Tibial artery (tissue), 4 donors: ENCODE measurements at regions not wholly inside any gene's neighbourhood (a gene's known extent, or its start where the extent isn't known, plus 50 kb on each side); places are given as distances from the start of the nearest gene placed in this dataset.

ENCODE experiments used
- DNase-seq, 2 donors: peaks; one replicate each; pipeline ENCODE4 v3.0.0-alpha.2; 2019
- H3K27ac ChIP-seq, 2 donors: fragments of 200-600 bp; sonication (generic) in 1 of 2; 1 replicate in 1 of 2; 2 replicates in 1 of 2; pipeline ENCODE4 v1.5.1; 2018 to 2019; ENCODE audit warnings: mild to moderate bottlenecking in 1 of 2
- H3K27me3 ChIP-seq, 2 donors: fragments of 200-600 bp; sonication (generic) in 1 of 2; one replicate each; pipeline versions ENCODE4 v1.5.1 to v1.6.0; 2016 to 2019
- H3K36me3 ChIP-seq, 3 donors: fragments of 200-600 bp; sonication (generic) in 2 of 3; one replicate each; pipeline ENCODE4 v1.5.1; 2016 to 2019; ENCODE audit warnings: mild to moderate bottlenecking in 2 of 3
- H3K4me1 ChIP-seq, 4 donors: fragments of 200-600 bp; sonication (generic) in 2 of 4; 1 replicate in 3 of 4; 2 replicates in 1 of 4; pipeline ENCODE4 v1.5.1; 2016 to 2019
- H3K4me3 ChIP-seq, 2 donors: fragments of 200-600 bp; sonication (generic) in 1 of 2; 1 replicate in 1 of 2; 2 replicates in 1 of 2; pipeline ENCODE4 v1.5.1; 2018 to 2019; ENCODE audit warnings: mild to moderate bottlenecking in 2 of 2
- H3K9me3 ChIP-seq, 3 donors: fragments of 200-600 bp; sonication (generic) in 1 of 3; one replicate each; pipeline ENCODE4 v1.5.1; 2016 to 2019
- intact Hi-C: fragments of 100-400 bp; cut with DNase I; formaldehyde crosslinking; loops from one replicate; pipeline ENCODE4 v1.15.0; 2023; ENCODE audit warnings: low total_unique reads
- TF ChIP-seq, protein P1 (sequence below), 2 experiments: fragments of 200-600 bp in 1 of 2; fragments of 450-650 bp in 1 of 2; IDR thresholded peaks; one replicate each; pipeline ENCODE4 v1.5.1; 2017 to 2019; ENCODE audit warnings: antibody characterized with exemption in 2 of 2, mild to moderate bottlenecking in 1 of 2, moderate library complexity in 1 of 2

- Histone ChIP-seq H3K27ac (no peak overlapping the region), H3K27me3 (no peaks in the 10 kb centered on the region), H3K4me1 (no peaks in the 10 kb centered on the region), H3K4me3 (no peak overlapping the region), H3K9me3 (peaks cover 0 to 10% (median 0%) of the 10 kb centered on the region in 3 donors), H3K36me3 (no peaks in the 10 kb centered on the region)
- TF ChIP-seq, protein P1, sequence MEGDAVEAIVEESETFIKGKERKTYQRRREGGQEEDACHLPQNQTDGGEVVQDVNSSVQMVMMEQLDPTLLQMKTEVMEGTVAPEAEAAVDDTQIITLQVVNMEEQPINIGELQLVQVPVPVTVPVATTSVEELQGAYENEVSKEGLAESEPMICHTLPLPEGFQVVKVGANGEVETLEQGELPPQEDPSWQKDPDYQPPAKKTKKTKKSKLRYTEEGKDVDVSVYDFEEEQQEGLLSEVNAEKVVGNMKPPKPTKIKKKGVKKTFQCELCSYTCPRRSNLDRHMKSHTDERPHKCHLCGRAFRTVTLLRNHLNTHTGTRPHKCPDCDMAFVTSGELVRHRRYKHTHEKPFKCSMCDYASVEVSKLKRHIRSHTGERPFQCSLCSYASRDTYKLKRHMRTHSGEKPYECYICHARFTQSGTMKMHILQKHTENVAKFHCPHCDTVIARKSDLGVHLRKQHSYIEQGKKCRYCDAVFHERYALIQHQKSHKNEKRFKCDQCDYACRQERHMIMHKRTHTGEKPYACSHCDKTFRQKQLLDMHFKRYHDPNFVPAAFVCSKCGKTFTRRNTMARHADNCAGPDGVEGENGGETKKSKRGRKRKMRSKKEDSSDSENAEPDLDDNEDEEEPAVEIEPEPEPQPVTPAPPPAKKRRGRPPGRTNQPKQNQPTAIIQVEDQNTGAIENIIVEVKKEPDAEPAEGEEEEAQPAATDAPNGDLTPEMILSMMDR (IDR thresholded peaks at IDR 0.05) = no peak
- intact Hi-C loops = no loop called here
- no peak for DNase-seq
Measured at GRCh38 chr13:58574791-58575190, 943.2 kb downstream of the PCDH17 start.

DNA sequence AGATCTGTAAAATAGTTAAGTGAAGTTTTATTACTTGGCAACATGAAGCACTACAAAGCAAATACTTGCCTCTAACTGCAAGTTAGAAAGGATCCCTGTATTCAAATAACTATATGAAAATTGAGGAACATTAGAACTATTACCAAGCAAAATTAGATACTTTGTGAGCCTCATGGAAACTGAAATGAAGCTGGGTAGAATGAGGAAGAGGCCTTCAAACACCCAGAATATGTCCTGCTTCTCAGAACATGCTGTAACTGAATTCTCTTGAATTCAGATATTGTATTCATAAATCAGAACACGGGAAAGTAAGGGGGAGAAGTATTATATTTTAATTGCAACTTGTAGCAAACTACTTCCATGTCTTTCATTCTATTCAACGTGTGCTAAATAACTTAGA lies 947.9 kb downstream of the PCDH17 start:
- no peak for DNase-seq
- Histone ChIP-seq H3K27me3 (no peaks in the 10 kb centered on the region), H3K4me3 (no peak overlapping the region), H3K36me3 (no peaks in the 10 kb centered on the region), H3K27ac (no peak overlapping the region), H3K9me3 (peaks cover 0 to 10% (median 0%) of the 10 kb centered on the region in 3 donors), H3K4me1 (no peaks in the 10 kb centered on the region)
- TF ChIP-seq, protein P1 (IDR thresholded peaks at IDR 0.05) = no peak
- intact Hi-C loops = no loop called here

DNA sequence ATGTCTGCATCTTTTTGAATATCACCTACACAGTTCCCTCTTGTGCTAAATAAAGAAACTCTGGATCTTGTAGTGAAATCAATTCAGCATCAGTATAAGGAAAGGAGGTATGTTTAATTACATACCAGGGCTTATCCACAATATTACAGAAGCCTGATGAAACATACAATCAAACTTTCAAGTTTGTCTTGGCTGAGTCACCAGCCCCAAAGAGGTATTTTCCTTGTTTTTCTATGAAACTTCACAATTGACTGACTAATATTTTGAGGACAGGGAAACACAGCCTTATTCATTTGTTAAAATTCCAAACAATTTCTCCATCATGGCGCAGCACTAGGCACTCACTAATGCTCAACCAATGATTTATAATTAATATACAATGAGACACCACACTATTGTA lies 952.4 kb downstream of the PCDH17 start:
- intact Hi-C loops = no loop called here

DNA sequence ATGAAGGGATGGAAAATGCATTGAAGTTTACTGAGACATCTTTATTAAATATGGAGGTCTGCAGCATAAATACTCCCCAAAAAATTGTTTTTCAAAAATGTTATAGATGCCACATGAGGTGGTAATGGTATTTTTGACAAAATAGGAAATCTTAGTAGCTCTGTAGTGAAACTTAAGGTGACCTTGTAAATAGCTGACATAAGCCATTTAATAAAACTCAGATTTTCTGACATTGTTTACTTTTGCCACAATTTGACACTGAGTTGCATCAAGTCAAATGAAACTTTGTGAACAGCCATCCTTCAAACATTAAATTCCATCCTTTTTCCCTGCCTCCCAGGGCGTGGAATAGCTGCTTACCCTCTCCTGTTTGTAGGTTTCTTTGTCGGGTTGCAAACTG lies 953.1 kb downstream of the PCDH17 start:
- TF ChIP-seq, protein P1 (IDR thresholded peaks at IDR 0.05) = no peak
- intact Hi-C loops = no loop called here
- H3K4me3 ChIP-seq = no peak overlapping the region
- H3K27me3 ChIP-seq = no peaks in the 10 kb centered on the region
- H3K9me3 ChIP-seq = no peaks in the 10 kb centered on the region
- H3K27ac ChIP-seq = no peak overlapping the region
- no peak for DNase-seq
- H3K36me3 ChIP-seq = no peaks in the 10 kb centered on the region
- H3K4me1 ChIP-seq = no peaks in the 10 kb centered on the region

More for the DNA sequence above, 952.4 kb downstream of the PCDH17 start:
- Histone ChIP-seq H3K9me3 (no peaks in the 10 kb centered on the region), H3K4me3 (no peak overlapping the region), H3K4me1 (no peaks in the 10 kb centered on the region), H3K36me3 (no peaks in the 10 kb centered on the region), H3K27ac (no peak overlapping the region), H3K27me3 (no peaks in the 10 kb centered on the region)
- TF ChIP-seq, protein P1 (IDR thresholded peaks at IDR 0.05) = no peak
- no peak for DNase-seq

DNA sequence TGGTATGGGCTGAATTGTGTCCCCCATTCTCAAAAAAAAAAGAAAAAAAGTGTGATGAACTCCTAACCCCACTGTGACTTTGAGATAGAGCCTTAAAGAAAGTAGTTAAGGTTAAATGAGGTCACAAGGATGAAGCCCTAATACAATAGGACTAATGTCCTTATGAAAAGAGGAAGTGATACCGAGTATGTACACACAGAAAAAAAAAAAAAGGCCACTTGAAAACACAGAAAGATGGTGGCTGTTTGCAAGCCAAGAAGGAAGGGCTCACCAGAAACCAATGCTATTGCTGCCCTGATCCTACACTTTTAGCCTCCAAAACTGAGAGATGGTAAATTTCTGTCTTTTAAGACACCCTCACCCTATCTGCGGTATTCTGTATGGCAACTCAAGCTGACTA lies 955.6 kb downstream of the PCDH17 start:
- no peaks in the 10 kb centered on the region for H3K36me3 ChIP-seq
- H3K4me3 ChIP-seq = no peak overlapping the region
- no peaks in the 10 kb centered on the region for H3K9me3 ChIP-seq
- H3K27me3 ChIP-seq = no peaks in the 10 kb centered on the region
- no peak overlapping the region for H3K27ac ChIP-seq
- no peak for DNase-seq
- no peaks in the 10 kb centered on the region for H3K4me1 ChIP-seq
- TF ChIP-seq, protein P1 (IDR thresholded peaks at IDR 0.05) = no peak
- intact Hi-C loops = no loop called here

DNA sequence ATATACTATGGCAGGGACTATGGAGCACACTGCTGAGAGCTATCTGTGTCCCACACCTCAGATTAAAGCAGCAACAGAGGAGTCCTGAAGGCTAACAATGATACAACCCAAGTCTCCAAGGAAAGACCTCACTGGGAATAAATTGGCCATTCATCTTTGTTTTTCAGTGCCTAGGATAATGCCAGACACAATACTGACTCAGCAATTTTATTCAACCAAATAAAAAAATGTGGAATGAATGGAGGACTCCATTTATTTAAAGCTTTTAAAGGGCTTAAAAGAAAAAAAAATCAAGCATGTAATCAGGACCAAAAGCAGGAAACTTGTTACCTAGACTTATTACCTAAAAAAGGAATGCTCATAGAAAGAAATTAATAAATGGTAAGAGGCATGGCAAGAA lies 960.5 kb downstream of the PCDH17 start:
- Histone ChIP-seq H3K36me3 (no peaks in the 10 kb centered on the region), H3K27ac (no peak overlapping the region), H3K9me3 (no peaks in the 10 kb centered on the region), H3K4me1 (no peaks in the 10 kb centered on the region), H3K4me3 (no peak overlapping the region), H3K27me3 (no peaks in the 10 kb centered on the region)
- intact Hi-C loops = no loop called here
- TF ChIP-seq, protein P1 (IDR thresholded peaks at IDR 0.05) = no peak
- no peak for DNase-seq
